DMS 273 treated with DMSO at 0.1 percent for 48 hours (cell line): ENCODE measurements at regions not wholly inside any gene's neighbourhood (a gene's known extent, or its start where the extent isn't known, plus 50 kb on each side); places are given as distances from the start of the nearest gene placed in this dataset.

Source experiments
- DNase-seq: peaks from one replicate; lab custom pipeline; 2025; lab: John Stamatoyannopoulos, UW

DNA sequence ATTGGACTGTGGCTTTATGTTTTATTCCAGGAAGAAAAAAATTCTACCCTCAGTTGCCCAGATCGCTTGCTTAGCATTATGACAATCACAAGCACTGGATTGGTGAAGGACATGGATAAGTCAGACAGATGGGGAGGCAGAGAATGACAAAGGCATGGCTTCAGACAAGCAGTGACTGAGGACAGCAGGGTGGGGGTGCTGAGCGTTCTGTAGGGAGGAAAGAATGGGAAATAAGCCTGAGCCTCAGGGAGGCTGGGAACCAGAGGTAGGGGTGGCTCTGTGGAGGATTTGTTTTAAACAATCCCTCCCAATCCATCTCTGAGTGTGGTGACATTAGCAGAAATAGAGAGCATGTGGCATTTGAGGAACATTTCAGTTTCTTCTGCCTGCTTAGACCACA lies 896.9 kb downstream of the CCSER2 start:
- DNase-seq, result no peak

DNA sequence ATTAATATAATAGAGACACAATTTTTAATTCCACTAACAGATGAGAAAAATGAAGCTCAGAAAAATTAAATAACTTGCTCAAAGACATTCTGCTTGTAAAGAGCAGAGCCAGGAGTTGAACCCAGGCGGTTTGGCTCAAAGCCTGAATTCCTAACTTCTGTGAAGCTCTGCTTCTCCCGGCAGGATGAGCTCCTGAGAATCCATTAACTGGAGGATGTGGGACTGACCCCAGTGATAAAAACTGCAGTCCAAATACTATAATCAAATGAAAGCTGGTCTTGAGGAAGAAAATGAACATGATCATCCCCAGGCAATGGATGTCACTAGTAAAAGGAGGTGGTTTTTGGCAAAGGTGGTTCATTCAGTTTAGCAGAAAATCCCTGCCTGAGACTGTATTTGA lies 898.2 kb downstream of the CCSER2 start:
- DNase-seq, result no peak

DNA sequence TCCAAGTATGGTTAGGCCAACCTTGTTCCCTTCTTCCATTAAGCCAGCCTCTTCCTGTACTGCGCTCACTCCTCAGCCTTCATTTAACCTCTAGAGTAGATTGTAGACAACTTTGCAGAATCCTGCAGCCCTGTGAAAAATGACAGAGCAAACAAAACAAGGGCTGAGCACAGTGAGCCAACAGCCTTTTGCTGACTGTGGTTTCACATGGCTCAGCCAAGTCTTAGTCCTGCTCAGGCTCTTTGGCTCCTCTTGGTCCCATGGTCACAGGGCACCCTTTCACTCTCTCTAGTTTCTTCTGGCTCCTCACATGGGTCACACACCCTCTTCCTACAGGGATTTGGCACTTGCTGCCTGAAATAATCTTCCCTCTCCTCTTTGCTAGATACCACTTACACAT lies 900.3 kb downstream of the CCSER2 start:
- no peak for DNase-seq

DNA sequence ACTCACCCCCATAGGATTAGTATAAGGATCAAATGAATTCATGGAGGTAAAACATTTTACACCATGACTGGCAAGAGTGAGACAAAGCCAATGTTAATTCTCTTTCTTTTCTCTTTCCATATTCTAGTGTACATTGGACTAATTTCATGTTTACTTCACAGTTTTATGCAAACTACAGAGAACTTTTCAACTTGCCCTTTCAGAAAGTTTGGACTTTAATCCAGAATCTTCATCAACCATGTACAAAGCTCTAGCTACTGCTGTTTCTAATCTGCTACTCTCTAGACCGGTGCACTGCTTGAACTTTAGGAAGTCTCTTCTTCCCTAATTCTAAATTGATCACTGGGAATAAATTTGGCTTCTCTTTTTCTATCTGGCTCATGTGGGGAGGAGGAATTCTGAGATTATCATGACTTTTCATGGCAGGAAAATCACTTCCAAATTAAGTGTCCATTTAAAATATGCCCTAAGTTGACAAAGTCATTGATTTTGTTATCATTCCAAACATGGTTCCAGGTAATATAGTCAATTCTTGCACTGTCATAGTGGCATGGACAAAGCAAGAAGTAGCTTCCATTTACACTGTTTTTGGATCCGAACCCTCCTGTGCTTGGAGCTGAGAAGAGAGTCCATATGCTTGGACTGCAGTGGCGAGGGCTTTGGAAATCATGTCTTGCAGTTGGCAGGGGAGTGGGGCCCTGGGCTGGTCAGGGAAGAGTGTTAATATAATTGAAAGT lies 903.3 kb downstream of the CCSER2 start:
- DNase-seq, result no peak

DNA sequence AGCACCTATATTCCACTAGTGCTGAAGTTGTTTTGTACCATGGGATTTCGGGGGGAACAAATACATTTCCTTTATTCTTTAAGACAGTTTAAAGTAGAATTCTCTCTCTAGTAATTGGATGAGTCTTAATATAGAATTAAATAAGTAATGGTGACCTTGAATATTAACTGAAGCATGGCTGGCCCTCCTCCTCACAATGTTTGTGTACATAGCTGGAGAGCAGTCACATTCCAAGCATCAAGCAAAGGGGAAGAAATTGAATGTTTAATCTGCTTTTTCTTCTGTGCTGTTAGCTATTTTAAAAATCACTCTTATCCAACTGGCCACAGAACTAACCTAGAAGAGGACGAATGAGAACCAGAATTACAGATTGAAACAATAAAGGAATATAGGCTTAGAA lies 906.9 kb downstream of the CCSER2 start:
- no peak for DNase-seq

DNA sequence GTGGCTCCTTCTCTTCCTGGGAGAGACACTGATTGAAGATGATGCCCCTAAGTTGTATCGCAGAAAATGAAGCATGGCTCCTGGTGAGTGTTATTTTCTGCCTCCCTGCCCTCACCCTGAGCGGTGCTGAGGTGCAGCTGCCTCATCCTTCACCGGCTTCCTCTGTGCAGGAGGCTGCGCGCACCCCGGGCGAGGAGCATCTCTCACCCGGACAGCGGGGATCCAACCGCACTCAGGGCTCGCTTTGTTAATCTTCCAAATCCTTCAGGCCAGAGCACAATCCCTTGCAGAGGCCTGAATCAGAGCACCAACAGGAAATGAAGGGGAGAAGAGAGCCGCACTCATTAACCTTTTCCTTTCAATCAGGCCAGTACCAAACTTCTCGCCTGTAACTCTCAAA lies 910.3 kb downstream of the CCSER2 start:
- no peak for DNase-seq

DNA sequence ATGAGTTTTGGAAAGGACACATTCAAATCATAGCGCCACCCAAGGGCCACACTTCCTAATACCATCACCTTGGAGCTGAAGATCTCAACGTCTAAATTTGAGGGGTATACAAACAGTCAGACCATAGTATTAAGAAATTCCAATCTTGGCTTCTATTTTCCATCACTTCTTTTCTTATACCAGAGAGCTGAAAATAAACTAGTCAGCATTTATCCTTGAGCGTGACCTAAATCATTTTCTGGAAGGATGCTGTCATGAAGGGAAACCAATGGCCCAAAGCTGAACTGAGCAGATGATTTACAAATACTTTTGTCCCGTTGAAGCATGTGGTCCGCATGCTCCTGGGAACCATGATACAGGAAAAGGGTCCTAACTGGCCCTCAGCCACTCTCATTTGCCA lies 921.9 kb downstream of the CCSER2 start:
- no peak for DNase-seq

DNA sequence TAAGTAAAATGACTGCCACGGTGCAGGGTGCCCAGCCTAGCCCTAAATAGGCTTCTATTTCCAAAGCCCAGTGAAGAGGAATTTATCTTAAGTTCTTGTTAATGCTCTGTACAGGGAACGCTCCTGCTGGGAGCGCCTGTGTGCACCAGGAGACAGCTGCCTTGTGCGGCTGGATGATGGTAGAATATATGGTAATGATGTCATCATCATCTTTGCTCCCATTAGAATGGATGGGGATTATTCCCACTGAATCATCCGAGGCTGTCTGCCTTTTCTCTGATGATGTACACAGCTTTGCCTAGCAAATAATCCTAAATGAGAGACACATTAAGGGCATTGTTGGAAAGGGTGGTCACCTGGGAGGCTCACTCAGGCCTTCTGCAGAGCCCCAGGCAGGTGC lies 928.1 kb downstream of the CCSER2 start:
- no peak for DNase-seq

DNA sequence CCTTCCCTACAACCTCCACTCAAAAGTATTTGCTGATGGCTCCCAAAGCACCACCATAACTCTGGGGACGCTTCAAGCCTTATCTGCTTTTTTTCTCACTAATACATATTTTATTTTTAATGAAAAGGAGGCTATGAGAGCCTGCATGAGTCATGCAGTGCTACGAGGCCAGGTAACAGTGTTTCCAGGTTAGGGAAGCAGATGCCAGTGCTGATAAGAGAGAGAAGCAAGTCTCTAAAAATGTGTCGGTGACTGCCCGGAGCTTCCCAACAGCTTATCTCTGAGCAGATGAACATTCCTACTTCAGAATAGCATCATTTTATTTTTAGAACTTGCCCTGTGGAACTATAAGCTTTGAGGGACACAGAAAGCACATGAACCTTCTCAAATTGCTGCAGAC lies 931.5 kb downstream of the CCSER2 start:
- DNase-seq, result no peak

DNA sequence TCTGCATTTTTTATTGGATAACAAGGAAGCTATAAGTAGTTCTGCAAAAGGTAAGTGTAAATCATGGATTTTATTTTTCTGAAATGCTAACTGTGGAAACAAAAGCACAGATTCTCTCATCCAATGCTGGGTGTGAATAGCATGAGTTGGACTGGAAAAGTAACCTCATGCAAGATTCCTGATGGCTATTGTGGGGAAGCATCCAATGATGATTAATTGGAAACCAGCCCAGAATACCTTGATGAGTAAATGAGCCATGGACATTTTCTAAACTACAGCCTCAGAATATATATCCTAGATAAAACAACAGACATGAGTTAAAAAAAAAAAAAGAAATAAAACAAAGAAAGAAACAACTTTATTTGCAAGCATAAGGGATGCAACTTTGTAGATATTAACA lies 934.6 kb downstream of the CCSER2 start:
- no peak for DNase-seq

DNA sequence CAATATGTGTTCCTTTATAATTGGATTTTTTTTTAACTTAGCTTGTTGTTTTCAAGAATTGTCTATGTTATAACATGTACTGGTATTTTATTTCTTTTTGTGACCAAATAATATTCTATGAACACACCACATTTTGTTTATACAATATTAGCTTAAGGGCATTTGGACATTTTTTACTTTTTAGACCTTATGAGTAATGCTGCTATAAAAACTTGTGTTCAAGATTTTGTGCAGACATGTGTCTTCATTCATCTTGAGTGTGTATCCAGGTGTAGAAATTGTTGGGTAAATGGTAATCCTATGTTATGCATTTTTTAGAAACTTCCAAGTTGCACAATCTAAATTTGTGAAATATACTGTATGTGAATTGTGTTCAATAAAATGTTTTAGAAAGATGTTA lies 936.7 kb downstream of the CCSER2 start:
- DNase-seq, result no peak

DNA sequence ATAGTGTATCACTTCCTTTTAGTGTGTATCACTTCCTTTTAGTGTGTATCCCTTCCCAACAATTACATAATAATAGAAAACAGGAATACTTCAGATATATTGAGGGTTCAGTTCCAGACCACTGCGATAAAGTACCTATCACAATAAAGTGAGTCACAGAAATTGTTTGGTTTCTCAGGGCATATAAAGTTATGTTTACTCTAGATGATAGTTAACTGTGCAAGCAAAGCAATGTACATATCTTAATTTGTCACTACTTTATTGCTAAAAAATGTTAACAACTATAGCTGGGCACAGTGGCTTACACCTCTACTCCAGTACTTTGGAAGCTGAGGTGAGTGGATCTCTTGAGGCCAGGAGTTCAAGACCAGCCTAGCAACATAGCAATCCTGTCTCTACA lies 938.4 kb downstream of the CCSER2 start:
- DNase-seq, result no peak

DNA sequence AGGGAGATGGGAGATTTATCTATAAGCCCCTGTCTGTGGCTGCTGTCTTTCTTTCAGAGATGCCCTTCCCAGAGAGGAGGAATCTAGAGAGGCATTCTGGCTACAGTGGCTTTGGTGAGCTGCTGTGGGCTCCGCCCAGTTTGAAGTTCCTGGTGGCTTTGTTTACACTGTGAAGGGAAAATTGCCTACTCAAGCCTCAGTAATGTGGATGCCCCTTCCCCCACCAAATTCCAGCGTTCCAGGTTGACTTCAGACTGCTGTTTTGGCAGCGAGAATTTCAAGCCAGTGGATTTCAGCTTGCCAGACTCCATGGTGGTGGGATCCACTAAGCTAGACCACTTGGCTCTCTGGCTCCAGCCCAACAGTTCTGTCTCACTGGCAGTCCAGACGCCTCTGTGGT lies 951.6 kb downstream of the CCSER2 start:
- no peak for DNase-seq

DNA sequence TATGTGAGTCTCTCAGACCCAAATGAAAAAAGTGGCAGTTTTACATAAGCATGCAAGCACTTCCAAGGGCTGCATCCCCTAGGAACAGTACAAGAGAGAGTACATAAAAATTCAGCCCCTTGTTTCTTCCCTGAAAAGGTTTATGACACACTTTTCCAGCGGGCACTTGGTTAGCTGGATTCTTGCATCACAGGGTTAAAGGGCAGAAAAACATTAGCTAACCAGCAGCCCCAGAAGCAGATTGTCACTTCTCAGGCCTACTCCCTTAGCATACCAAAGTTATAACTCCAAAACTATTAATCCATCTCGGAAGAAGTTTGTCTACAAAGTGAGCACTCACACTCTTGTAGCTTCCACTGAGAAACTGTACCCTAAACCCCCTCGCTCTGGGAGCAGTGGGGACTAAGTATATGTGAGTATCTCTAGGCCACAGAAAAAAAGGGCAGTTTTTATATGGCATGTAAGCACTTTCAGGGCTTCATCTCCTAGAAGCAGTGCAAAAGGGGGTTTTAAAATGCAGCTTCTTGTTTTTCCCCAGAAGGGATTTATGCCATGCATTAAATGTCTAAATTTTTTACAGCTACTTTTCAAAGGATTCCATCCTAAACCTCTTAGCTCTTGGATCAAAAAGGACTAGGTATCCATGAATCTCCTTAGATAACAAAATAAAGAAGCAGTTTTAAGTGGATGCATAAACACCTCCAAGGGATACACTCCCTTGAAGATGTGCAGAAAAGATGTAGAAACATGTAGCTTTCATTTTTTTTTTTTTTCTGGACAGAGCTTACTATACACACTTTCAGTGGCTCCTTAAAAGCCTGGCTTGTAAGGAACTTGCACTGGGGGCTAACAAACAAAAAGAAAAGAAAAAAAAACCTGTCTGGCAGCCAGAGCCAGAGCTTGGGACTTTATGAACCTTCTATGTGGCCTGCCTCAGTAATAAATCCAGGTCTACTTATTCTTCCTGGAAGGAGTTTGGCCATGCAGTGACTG lies 956.7 kb downstream of the CCSER2 start:
- no peak for DNase-seq

DNA sequence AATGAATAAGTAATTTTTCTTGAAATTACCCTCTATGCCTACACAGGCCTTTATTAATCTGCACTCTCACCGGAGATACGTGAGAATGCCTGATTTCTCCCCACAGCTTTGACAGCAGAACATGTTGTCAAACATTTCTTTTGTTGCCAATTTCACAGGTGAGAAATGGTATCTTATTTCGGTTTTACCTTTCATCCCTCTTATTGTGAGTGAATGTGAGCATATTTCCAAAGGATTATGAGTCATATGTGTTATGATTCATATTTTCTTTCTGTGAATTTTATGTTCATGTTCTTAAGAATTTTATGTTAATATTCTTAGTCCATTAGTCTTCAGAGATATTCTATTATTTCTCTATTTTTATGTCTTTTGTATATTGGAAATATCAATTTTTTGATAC lies 965.1 kb downstream of the CCSER2 start:
- DNase-seq, result no peak

DNA sequence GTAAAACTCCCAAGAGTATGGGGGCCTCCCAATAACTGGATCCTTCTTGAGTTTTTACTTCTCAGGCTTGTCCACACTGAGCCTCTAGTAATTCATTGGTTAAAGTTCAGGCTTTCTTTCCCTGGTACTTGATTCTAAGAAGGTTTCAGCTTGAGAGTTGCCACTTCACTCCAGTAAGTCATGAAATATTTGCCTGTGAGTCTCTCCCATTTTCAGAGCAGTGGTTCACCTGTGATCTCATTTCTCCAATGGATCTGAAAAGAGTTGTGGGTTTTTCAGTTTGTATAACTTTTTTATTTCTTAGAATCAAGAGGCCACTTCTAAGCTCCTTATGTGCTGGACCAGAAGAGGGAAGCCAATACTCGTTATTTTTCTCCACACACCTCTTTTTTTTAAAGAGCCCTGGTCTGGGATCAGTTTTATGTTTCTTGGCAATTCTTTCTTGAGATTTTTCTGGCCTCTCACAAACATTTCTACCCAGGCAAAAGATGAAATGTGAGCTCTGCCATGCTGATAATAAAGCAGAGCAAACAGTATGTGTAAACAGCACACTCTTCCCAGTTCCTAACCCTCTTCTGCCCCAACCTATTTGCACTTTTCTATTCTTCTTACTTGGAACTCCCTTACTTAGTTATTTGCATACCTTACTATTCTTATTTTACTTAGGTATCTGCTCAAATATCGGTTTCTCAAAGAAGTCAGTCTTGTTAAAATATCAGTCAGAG lies 983.4 kb downstream of the CCSER2 start:
- no peak for DNase-seq

DNA sequence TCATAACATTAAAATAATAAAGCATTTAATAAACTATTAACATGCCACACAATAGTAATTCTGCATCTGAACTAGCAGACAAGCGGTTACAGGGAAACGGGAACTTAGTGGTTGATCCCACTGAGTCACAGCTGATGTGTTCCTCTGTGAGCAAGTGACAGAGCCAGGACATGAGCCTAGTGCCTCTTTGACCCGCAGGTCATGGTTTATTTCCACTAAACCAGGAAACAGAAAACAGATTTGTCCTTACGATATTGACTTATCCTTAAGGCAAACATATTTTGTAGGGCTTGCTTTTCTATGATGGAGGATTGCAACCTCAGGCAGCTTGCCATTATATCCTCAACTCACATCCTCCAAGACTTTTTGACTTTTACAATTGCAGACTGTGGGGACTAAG lies 987.3 kb downstream of the CCSER2 start:
- DNase-seq, result no peak

DNA sequence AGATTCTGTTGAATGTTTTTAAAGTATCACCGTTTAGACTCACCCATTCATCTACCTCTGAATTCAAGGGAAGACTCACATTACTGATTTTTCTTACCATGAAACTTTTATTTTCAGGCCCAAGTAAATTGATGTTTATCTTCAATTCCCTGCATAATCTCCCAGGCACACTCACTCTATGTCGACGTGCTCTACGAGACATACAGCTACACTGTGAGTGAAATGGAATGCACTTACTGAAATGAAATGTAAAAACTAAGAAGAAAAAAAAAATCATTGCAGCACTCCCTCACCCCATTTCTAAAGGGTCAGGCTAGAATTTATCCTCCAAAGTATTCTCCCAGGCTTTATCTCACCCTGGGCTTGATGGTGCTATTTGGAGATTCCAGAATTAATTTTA lies 987.9 kb downstream of the CCSER2 start:
- no peak for DNase-seq

DNA sequence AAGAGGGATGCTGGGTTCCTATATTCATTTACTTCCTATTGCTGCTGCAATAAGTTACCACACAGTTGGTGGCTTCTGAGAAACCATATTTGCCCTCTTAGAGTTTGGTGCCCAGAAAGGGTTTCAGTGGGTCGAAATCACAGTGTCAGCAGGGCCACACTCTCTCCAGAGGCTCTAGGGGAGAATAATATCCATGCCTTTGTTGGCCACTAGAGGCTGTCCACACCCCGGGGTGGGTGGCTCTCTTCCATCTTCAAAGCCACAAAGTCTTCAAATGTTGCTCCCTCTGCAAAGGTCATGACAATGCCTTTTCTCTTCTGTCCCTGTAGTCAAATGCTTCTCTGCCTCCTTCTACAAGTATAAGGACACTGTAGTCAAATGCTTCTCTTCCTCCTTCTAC lies 989.4 kb downstream of the CCSER2 start:
- no peak for DNase-seq

DNA sequence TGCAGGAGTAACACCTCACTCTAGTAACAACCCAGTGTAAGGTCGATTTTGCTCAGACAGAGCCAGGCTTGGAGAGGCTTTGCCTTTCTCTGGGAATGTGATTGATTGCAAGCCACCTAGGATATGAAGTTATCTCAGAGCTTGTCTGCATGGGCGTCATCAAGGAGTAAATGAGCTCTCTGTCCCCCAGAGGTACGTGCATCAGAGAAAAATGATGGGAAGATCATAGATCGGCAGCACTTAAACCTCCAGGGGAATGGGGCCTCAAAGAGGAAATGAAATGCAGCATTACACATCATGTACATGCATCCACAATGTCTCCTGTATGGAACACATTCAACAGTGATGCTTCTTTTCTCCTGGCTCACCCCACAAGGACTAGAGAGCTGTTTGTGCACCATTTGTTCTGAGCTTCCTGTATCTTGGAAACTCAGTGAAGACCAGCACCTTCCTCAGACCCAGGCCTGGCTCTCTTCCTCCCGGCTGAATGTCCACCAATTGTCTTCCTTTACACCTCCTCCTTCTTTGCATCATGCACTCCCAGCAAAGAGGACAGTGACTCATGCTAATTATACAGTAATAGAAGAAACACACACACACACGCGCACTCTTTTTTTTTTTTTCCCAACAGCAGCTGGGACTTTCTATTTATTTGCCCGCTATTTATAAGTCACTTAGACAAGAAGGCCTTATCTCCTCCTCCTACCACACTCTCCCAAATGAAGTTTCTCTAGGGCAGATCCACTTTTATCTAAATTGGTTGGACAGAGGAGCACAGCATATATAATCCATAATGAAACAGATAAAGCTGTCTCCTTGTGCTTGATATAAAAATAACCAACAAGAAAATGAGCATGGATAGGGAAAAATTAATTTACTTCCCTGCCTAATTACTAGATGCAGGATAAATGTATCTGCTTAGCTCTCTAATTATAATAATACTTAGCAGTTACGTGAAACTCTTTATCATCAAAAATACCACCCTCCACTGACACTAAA lies 990.7 kb downstream of the CCSER2 start:
- DNase-seq, result no peak

DNA sequence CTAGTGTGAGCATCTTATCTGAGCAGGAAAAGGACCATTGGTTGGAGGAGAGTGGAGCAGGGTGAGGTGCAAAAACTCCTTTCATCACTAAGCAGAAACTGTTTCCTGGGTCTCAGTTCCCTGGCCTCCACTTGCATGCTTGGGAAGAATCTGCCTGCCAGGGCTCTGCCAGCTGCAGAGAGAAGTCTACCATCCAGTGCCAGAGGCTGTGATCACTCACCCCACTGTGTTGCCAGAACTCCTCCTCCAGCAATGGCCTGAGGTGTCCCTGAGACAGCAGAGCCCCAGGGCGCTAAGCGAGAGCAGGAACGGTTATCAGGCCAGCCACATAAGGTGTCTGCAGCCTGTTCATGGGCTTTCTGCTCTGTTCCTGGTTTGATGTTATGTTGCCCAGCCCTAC lies 991.4 kb downstream of the CCSER2 start:
- DNase-seq, result no peak
